ENCODE measurements at regions not wholly inside any gene's neighbourhood (a gene's known extent, or its start where the extent isn't known, plus 50 kb on each side); places are given as distances from the start of the nearest gene placed in this dataset.

GRCh38 chr6:40738551-40739193 lies 151.5 kb upstream of the LRFN2 start:
- DNase-seq: no peak

DNA sequence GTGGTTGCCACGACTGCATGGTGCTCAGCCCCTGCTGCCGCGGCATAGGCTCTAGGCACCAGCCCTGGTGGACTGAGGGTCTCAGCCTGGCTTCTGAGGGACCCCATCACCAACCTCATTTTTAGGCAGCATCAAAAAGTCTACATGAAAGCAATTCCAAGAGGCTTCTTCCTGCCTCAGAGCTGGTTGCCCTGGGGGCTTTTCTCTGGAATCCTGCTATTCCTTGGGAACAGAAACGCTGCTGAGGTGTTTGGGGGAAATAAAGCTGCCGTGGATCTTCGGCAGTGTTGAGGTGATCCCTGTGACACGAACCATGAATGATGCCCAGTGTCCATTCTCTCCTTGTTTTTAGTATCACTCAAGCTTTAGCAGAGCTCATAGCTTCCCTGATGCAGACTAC lies 148.4 kb upstream of the LRFN2 start:
- no peak for DNase-seq

- no peak for DNase-seq
Measured at GRCh38 chr6:40735121-40735520, 148.0 kb upstream of the LRFN2 start.

- no peak for DNase-seq
Measured at GRCh38 chr6:40734607-40735006, 147.4 kb upstream of the LRFN2 start.

DNA sequence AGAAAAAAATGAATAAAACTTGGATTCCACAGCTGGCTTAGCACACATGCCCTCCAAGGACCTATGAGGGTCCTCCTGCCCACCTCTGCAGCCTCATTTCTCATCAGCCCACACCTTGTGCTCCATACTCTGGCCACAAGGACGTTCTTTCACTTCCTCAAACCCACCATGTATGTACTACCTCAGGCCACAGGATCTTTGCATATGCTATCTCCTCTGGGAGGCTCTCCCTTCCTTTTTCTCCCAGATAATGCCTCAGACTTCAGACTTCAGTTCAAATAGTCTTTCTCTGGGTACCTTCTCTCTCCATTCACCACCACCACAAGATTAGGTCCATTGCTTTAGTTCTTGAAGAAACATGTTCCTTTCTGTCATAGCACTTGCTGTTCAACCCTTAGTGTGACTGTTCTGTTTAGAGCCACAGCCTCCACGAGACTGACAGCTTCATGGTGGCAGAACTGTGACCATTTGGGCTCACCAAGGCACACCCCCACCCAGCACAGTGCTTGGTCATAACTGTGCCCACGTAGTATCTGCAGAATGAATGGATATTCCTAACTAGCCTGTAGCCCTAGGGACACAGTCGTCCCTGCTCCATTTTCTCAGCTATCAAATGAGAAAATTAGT lies 146.7 kb upstream of the LRFN2 start:
- no peak for DNase-seq

- DNase-seq: no peak
Measured at GRCh38 chr6:40733290-40733689, 146.1 kb upstream of the LRFN2 start.

DNA sequence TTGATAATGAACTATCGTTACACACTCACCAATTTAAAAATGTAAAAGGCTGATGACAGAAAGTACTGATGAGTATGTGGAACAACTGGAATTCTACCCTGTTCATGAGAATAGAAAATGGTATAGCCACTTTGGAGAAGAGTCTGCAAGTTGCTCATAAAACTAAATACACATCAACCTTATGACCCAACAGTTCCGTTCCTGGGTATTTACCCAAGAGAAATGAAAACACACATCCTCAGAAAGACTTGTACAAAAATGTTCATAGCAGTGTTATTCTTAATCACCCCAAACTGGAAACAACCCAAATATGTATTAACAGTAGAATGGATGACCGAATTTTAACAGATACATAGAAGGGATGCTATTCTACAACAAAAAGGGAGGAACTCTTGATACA lies 145.7 kb upstream of the LRFN2 start:
- no peak for DNase-seq

DNA sequence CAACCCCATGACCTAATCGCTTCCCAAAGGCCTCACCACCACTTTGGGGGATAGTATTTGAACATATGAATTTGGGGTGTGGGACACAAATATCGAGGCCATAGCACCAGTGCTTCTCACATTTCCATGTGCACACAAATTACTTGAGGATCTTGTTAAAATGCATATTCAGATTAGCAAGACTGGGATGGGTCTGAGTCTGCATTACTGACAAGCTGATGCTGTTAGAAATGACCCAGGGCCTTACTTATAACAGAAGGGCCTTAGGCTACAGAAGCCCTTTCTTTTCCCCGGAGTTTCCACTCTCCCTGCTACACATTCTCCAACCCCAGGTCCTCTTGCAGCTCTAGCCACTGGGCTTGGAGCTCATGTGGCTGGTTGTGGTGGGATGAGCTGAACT lies 141.5 kb upstream of the LRFN2 start:
- DNase-seq: no peak

GRCh38 chr6:40727271-40727670 lies 140.1 kb upstream of the LRFN2 start:
- no peak for DNase-seq

- DNase-seq: no peak
Measured at GRCh38 chr6:40726853-40727252, 139.7 kb upstream of the LRFN2 start.

DNA sequence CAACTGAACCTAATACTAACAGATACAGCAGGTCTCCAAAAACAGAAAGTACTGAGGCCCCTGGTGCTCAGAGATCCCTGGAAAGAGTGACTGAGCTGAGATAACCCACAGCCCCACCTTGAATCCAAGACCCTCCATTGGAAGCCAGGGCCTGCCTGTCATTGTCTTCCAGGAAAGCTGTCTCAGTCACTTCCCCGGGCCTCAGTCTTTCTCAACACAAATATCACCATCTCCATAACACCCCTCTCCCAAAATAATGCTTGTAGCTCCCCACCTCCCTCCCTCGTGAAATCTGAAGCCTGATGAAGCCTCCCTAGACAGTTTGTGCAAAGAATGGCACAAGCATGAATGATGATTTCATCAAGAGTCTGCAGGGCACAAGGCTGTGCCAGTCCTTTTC lies 138.2 kb upstream of the LRFN2 start:
- no peak for DNase-seq

DNA sequence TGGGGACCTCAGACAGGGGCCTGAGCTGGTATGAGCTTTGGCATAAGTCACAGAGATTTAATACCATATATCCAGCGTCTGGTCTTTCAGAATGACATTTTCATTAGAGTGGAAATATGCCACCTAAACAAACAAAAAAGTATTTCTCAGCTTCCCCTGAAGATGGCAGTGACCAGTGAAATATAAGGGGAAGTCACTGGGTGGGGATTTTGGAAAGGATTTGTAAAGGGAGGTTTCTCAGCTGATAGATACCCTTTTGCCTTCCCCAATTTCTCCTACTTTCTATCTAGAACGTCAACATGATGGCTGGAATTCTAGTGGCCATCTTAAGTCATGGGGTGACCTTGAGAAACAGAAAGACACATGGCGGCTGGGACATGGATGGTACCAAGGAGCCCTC lies 137.7 kb upstream of the LRFN2 start:
- DNase-seq: no peak

GRCh38 chr6:40723967-40724366 lies 136.8 kb upstream of the LRFN2 start:
- DNase-seq: no peak

GRCh38 chr6:40722553-40723258 lies 135.5 kb upstream of the LRFN2 start:
- no peak for DNase-seq

GRCh38 chr6:40722091-40722490 lies 134.9 kb upstream of the LRFN2 start:
- DNase-seq: no peak

GRCh38 chr6:40721271-40721952 lies 134.2 kb upstream of the LRFN2 start:
- no peak for DNase-seq

GRCh38 chr6:40720375-40720748 lies 133.2 kb upstream of the LRFN2 start:
- DNase-seq: no peak

GRCh38 chr6:40719671-40720374 lies 132.7 kb upstream of the LRFN2 start:
- DNase-seq: peak; percentile 19

DNA sequence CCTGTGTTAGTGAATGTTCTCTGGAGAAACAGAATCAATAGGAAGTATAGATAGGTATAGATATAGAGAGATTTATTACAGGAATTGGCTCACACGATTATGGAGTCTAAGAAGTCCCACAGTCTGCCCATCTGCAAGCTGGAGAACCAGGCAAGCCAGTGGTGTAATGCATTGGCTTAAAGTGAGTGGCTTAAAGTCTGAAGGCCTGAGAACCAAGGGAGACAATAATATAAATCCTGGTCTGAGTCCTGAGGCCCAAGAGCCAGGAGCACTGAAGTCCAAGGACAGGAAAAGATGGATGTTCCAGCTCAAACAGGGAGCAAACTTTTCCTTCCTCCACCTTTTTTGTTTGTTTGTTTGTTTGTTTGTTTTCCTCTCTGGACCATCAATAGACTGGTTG lies 131.2 kb upstream of the LRFN2 start:
- DNase-seq: no peak

- no peak for DNase-seq
Measured at GRCh38 chr6:40717411-40718057, 130.4 kb upstream of the LRFN2 start.

GRCh38 chr6:40715570-40716403 lies 128.6 kb upstream of the LRFN2 start:
- DNase-seq: peak; percentile 38
